HepG2 (cell line): ENCODE measurements at regions not wholly inside any gene's neighbourhood (a gene's known extent, or its start where the extent isn't known, plus 50 kb on each side); places are given as distances from the start of the nearest gene placed in this dataset.

Experiments
- CBFB ChIP-seq: sonication (generic); formaldehyde crosslinking; IDR thresholded peaks from 2 replicates; pipeline ENCODE4 v1.4.0; 2020; ENCODE audit warnings: missing genetic modification reagents
- CREB3 ChIP-seq: sonication (generic); formaldehyde crosslinking; IDR thresholded peaks from 2 replicates; pipeline ENCODE4 v1.5.0; 2020; ENCODE audit warnings: missing genetic modification reagents
- CTCF ChIP-seq: sonication (generic); formaldehyde crosslinking; IDR thresholded peaks from 2 replicates; pipeline ENCODE4 v1.5.0; 2020; ENCODE audit warnings: mild to moderate bottlenecking, missing genetic modification reagents, moderate library complexity
- FOXK2 ChIP-seq: fragments of 450-650 bp; IDR thresholded peaks from 2 replicates; pipeline ENCODE4 v1.6.1; 2016
- MTF1 ChIP-seq: sonication (generic); formaldehyde crosslinking; IDR thresholded peaks from 2 replicates; pipeline ENCODE4 v1.5.0; 2020; ENCODE audit warnings: missing genetic modification reagents
- NFATC3 ChIP-seq: sonication (generic); formaldehyde crosslinking; IDR thresholded peaks from 2 replicates; pipeline ENCODE4 v1.5.1; 2020; ENCODE audit warnings: mild to moderate bottlenecking, missing genetic modification reagents
- RAD51 ChIP-seq: fragments of 450-650 bp; IDR thresholded peaks from 2 replicates; pipeline ENCODE4 v1.6.1; 2016; ENCODE audit warnings: borderline replicate concordance
- REST ChIP-seq, 2 experiments: IDR thresholded peaks; 2 replicates each; pipeline ENCODE4 v1.6.1; 2011 to 2012; ENCODE audit warnings: low read length in 2 of 2, borderline replicate concordance in 1 of 2, low read depth in 1 of 2, mild to moderate bottlenecking in 1 of 2, moderate library complexity in 1 of 2
- ZNF598 ChIP-seq: sonication (generic); formaldehyde crosslinking; IDR thresholded peaks from 2 replicates; pipeline ENCODE4 v1.5.1; 2020; ENCODE audit warnings: mild to moderate bottlenecking, missing genetic modification reagents, borderline replicate concordance

DNA sequence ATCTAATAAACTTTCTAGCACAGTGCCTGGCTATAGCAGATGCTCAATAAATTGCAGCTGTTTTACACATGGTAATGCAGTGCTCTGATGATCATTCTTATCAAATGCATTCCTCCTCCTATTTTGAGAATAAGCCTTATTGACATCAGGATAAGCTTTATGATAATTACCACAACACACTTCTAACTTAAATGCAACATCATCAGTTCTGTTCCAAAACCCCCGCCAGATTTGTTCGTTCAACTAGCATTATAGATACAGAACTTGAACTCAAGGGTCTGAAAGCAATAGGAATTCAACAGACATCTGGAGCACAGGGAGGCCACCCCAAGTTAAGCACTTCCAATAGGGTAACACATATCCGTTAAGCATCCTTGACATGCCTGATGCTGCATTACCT, 684.4 kb upstream of the LMCD1 start:
- no peak for TF ChIP-seq FOXK2
- no peak for TF ChIP-seq NFATC3 (CRISPR knock-in tag)
- TF ChIP-seq REST (IDR thresholded peaks at IDR 0.05; ENCODE audit: borderline replicate concordance in 1 of 2, low read depth in 1 of 2, low read length in 2 of 2) = no peak
- TF ChIP-seq ZNF598 (CRISPR knock-in tag) = no peak
- no peak for TF ChIP-seq CREB3 (CRISPR knock-in tag)
- TF ChIP-seq CBFB (CRISPR knock-in tag) = no peak
- TF ChIP-seq CTCF (CRISPR knock-in tag) = no peak
- TF ChIP-seq RAD51 = no peak
- TF ChIP-seq MTF1 (CRISPR knock-in tag) = no peak
